ENCODE measurements at regions not wholly inside any gene's neighbourhood (a gene's known extent, or its start where the extent isn't known, plus 50 kb on each side); places are given as distances from the start of the nearest gene placed in this dataset.

GRCh38 chr16:51834133-51834532 lies 683.1 kb upstream of the SALL1 start:
- TF ChIP-seq CTCF (conservative IDR thresholded peaks at IDR 0.05; ENCODE audit: low read length) (no peak), EZH2phosphoT487 (IDR thresholded peaks at IDR 0.05; ENCODE audit: borderline replicate concordance, low read depth, low read length) (no peak)

All from OCI-LY7 (cell line).